ENCODE measurements at regions not wholly inside any gene's neighbourhood (a gene's known extent, or its start where the extent isn't known, plus 50 kb on each side); places are given as distances from the start of the nearest gene placed in this dataset.

DNA sequence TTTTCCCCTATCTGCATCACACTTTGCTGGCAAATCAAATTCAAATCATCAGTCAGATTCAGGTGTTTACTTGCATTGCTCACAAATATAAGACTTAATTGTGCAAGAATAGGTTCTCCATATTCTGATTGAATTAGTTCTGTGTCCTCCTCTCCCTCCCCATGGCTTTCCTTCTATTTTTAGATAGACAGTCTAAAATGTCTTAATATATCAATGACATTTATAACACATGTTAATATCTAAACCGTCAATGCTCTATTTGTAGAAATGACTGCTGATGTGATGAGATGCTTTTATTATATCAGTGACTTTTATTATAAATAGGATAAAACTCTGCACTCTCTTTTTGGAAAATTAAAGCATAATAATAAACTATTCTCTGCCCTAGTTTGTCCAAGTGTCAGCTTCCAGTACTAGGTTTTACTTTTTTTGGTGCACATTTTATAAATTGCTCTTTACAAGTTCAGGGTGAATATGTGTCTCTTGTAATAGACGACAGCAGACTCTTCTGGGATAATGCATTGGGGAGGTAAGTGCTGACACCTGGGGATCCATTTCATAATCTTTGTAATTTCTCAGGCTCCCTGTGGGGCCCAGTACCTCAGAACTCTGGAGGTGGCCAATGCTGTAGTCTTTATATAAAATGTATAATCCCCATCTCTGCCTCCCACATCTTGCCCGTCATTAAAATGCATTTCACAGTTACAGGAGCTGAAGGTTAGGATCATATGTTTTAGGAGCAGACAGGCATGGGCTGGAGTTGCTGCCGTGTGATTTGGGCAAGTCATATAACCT lies 321.5 kb downstream of the BRINP1 start:
- DNase-seq (no peak), FAIRE-seq (no peak)
- no peak overlapping the region for H3K9ac ChIP-seq (ENCODE audit: low read length in 3 of 3)
- no peaks in the 10 kb centered on the region for H3K9me3 ChIP-seq (ENCODE audit: control insufficient read depth in 2 of 3, insufficient read depth in 1 of 3, low read length in 3 of 3)
- H3K4me1 ChIP-seq (ENCODE audit: control insufficient read depth in 2 of 3, insufficient read depth in 2 of 3, low read depth in 1 of 3, low read length in 3 of 3), result no peaks in the 10 kb centered on the region
- H3K36me3 ChIP-seq (ENCODE audit: control insufficient read depth in 2 of 3, insufficient read depth in 3 of 3, low read length in 3 of 3), result no peaks in the 10 kb centered on the region
- H3K27me3 ChIP-seq (ENCODE audit: control insufficient read depth, insufficient read depth, low read length), result no peaks in the 10 kb centered on the region
- H3K27ac ChIP-seq (ENCODE audit: low read depth in 2 of 2, low read length in 2 of 2), result no peak overlapping the region
- H3K4me3 ChIP-seq (ENCODE audit: low read length in 3 of 3), result no peak overlapping the region
- TF ChIP-seq, protein P1, sequence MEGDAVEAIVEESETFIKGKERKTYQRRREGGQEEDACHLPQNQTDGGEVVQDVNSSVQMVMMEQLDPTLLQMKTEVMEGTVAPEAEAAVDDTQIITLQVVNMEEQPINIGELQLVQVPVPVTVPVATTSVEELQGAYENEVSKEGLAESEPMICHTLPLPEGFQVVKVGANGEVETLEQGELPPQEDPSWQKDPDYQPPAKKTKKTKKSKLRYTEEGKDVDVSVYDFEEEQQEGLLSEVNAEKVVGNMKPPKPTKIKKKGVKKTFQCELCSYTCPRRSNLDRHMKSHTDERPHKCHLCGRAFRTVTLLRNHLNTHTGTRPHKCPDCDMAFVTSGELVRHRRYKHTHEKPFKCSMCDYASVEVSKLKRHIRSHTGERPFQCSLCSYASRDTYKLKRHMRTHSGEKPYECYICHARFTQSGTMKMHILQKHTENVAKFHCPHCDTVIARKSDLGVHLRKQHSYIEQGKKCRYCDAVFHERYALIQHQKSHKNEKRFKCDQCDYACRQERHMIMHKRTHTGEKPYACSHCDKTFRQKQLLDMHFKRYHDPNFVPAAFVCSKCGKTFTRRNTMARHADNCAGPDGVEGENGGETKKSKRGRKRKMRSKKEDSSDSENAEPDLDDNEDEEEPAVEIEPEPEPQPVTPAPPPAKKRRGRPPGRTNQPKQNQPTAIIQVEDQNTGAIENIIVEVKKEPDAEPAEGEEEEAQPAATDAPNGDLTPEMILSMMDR (IDR thresholded peaks at IDR 0.05; ENCODE audit: borderline replicate concordance, extremely low read depth, insufficient read depth), result no peak
- intact Hi-C loops (cut with DNase I), result no loop called here

DNA sequence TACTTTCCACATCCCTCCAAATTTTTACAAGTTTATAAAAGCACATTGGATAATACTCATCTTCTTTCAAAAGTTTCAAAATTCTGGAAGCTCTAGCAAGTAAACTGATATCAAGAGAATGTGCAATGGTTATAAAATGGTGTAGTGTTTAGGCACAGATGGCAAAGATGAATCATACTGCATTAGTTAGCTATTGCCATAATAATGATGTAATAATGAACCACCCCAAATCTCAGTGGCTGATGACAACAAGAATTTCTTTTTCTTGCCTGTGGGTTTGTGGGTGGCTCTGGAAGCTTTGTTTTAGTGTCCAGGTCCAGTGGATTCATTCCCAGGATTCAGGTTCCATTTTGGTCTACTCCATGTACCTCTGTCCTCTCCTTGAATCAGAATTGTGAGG lies 319.0 kb downstream of the BRINP1 start:
- no peak for FAIRE-seq
- intact Hi-C loops (cut with DNase I), result no loop called here

DNA sequence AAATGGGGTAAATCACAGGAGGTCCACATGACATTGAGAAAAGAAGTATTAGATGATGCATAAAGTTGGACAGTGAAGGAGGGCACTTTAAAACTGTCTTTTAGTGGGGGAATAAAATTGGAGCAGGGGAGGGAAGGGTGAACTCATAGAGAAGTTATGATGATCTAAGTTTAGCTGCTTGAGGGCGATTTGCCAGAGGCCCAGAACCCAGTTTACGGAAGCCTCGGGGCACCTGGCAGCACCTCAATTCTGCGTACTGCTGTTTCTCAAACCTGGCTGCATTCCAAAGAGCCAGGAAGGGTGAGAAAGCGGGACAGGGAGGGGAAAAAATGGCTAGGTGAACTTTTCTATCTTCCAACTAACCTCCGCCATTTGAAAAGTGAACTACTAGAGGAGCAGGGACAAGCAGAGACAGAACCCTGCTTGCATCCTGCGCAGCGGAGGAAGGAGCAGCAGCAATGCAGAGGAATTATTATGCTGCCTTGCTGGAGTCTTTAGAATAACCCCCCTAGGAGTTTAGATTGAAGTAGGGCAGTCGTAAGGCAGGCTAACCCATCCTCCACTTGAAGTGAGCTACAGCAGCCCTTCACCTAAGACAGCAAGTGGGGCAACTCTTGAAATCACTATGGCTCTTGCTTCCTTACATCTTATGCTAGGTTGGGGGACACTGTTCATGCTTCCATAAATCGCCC lies 316.8 kb downstream of the BRINP1 start:
- no peaks in the 10 kb centered on the region for H3K9me3 ChIP-seq (ENCODE audit: control insufficient read depth in 2 of 3, insufficient read depth in 1 of 3, low read length in 3 of 3)
- no peaks in the 10 kb centered on the region for H3K36me3 ChIP-seq (ENCODE audit: control insufficient read depth in 2 of 3, insufficient read depth in 3 of 3, low read length in 3 of 3)
- H3K27ac ChIP-seq (ENCODE audit: low read depth in 2 of 2, low read length in 2 of 2), result no peak overlapping the region
- no peak for DNase-seq
- intact Hi-C loops (cut with DNase I), result no loop called here
- FAIRE-seq, result no peak
- H3K4me1 ChIP-seq (ENCODE audit: control insufficient read depth in 2 of 3, insufficient read depth in 2 of 3, low read depth in 1 of 3, low read length in 3 of 3), result no peaks in the 10 kb centered on the region
- H3K27me3 ChIP-seq (ENCODE audit: control insufficient read depth, insufficient read depth, low read length), result no peaks in the 10 kb centered on the region
- no peak overlapping the region for H3K4me3 ChIP-seq (ENCODE audit: low read length in 3 of 3)
- TF ChIP-seq, protein P1 (IDR thresholded peaks at IDR 0.05; ENCODE audit: borderline replicate concordance, extremely low read depth, insufficient read depth), result no peak
- no peak overlapping the region for H3K9ac ChIP-seq (ENCODE audit: low read length in 3 of 3)

More for the DNA sequence above, 319.0 kb downstream of the BRINP1 start:
- no peak for DNase-seq
- H3K27me3 ChIP-seq (ENCODE audit: control insufficient read depth, insufficient read depth, low read length), result no peaks in the 10 kb centered on the region
- H3K4me3 ChIP-seq (ENCODE audit: low read length in 3 of 3), result no peak overlapping the region
- no peaks in the 10 kb centered on the region for H3K36me3 ChIP-seq (ENCODE audit: control insufficient read depth in 2 of 3, insufficient read depth in 3 of 3, low read length in 3 of 3)
- no peaks in the 10 kb centered on the region for H3K9me3 ChIP-seq (ENCODE audit: control insufficient read depth in 2 of 3, insufficient read depth in 1 of 3, low read length in 3 of 3)
- H3K9ac ChIP-seq (ENCODE audit: low read length in 3 of 3), result no peak overlapping the region
- no peak overlapping the region for H3K27ac ChIP-seq (ENCODE audit: low read depth in 2 of 2, low read length in 2 of 2)
- TF ChIP-seq, protein P1 (IDR thresholded peaks at IDR 0.05; ENCODE audit: borderline replicate concordance, extremely low read depth, insufficient read depth), result no peak
- no peaks in the 10 kb centered on the region for H3K4me1 ChIP-seq (ENCODE audit: control insufficient read depth in 2 of 3, insufficient read depth in 2 of 3, low read depth in 1 of 3, low read length in 3 of 3)
